ENCODE measurements at regions not wholly inside any gene's neighbourhood (a gene's known extent, or its start where the extent isn't known, plus 50 kb on each side); places are given as distances from the start of the nearest gene placed in this dataset.

- intact Hi-C loops (cut with micrococcal nuclease): no loop called here
- no peaks in the 10 kb centered on the region for H4K20me1 ChIP-seq (replicated peaks; ENCODE audit: control insufficient read depth, extremely low read depth, insufficient read depth, low read length)
- no peaks in the 10 kb centered on the region for H3K9me1 ChIP-seq (replicated peaks; ENCODE audit: control insufficient read depth, extremely low read depth, insufficient read depth, low read length)
- no peaks in the 10 kb centered on the region for H3K9me3 ChIP-seq (replicated peaks; ENCODE audit: control insufficient read depth, insufficient read depth, low read length)
- no peaks in the 10 kb centered on the region for H3K4me1 ChIP-seq (ENCODE audit: control insufficient read depth, extremely low read depth, insufficient read depth, low read length)
- DNase-seq (ENCODE audit: low read depth, low spot score) (no peak), FAIRE-seq (no peak)
- TF ChIP-seq GATA2 (IDR thresholded peaks at IDR 0.05; ENCODE audit: insufficient read depth, insufficient read length, low read depth, low read length) (no peak), POLR2AphosphoS5 (IDR thresholded peaks at IDR 0.05; ENCODE audit: insufficient read depth, low read depth, low read length) (no peak), JUN (IDR thresholded peaks at IDR 0.05; ENCODE audit: borderline replicate concordance, insufficient read depth, insufficient read length, low read depth) (no peak), MYC (IDR thresholded peaks at IDR 0.05; ENCODE audit: low read depth, low read length) (no peak), EZH2 (IDR thresholded peaks at IDR 0.05; ENCODE audit: borderline replicate concordance, low read depth, low read length, severe bottlenecking) (no peak), CTCF (IDR thresholded peaks at IDR 0.05; ENCODE audit: extremely low read depth in 1 of 2, insufficient read depth in 1 of 2, low read depth in 1 of 2, low read length in 2 of 2) (no peak), MAX (IDR thresholded peaks at IDR 0.05; ENCODE audit: insufficient read depth, insufficient read length) (no peak), FOS (IDR thresholded peaks at IDR 0.05; ENCODE audit: borderline replicate concordance, insufficient read depth, low read length) (no peak), POLR2A (IDR thresholded peaks at IDR 0.05; ENCODE audit: low read depth, low read length) (no peak)
- no peaks in the 10 kb centered on the region for H3K36me3 ChIP-seq (ENCODE audit: control insufficient read depth in 2 of 2, extremely low read depth in 1 of 2, insufficient read depth in 2 of 2, low read length in 2 of 2)
- no peaks in the 10 kb centered on the region for H3K27me3 ChIP-seq (ENCODE audit: control insufficient read depth in 2 of 2, insufficient read depth in 2 of 2, low read length in 2 of 2)
- POLR2A ChIA-PET: no interaction called here
- no peaks in the 10 kb centered on the region for H3K79me2 ChIP-seq (ENCODE audit: control insufficient read depth, insufficient read depth, low read length)
- no peak overlapping the region for H2AFZ ChIP-seq (ENCODE audit: low read depth, low read length)
- CTCF ChIA-PET: no interaction called here
- no peak overlapping the region for H3K9ac ChIP-seq (replicated peaks; ENCODE audit: extremely low read depth, insufficient read depth, low read length)
- dilution Hi-C loops (cut with MboI; ENCODE audit: extremely low pct_ligation_motif_present, low sequenced_read_pairs): no loop called here
- H3K27ac ChIP-seq (ENCODE audit: insufficient read depth, low read depth, low read length): no peak overlapping the region
- no peak overlapping the region for H3K4me2 ChIP-seq (ENCODE audit: insufficient read depth, low read length)
- no peak overlapping the region for H3K4me3 ChIP-seq (replicated peaks in 1 of 3; ENCODE audit: insufficient read depth in 1 of 3, low read depth in 1 of 3, low read length in 3 of 3)
- BruUV-seq (replicated peaks): no TSS peak
These were observed 132.0 kb upstream of the ATP6AP2 start for GRCh38 chrX:40448793-40449192.

Data from endothelial cell of umbilical vein (primary cell).